ENCODE measurements at regions not wholly inside any gene's neighbourhood (a gene's known extent, or its start where the extent isn't known, plus 50 kb on each side); places are given as distances from the start of the nearest gene placed in this dataset.

DNA sequence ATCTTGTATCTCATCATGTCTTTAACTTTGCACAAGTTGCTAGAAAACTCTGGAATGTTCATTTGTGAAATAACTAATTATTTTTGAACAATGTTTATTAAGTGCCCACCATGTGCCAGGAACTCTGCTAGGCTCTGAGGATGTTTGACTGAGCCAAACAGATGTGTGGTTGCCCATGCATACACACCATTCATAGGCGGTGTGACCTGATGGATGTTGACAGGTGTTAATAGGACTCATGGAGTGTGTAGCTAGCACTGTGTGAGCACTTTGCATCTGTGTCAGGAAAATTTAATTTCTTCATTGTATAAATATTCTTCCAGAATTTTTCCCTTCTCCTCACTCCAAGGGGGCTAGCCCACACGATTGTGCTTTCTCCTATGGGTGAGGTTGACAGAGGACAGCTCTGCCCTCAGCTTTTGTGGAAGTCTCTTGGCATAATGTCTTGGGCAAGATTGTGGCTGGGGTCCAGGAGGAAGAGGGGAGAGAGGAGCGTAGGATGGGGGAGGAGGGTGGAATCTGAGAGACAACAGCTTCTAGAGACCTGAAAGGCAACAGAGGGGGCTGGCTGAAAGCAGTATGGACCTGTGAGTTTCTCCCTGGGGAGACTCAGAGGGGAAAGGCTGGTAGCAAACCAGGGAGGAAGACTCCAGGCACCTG, 214.6 kb upstream of the CXCR4 start:
- H3K9me3 ChIP-seq (ENCODE audit: control insufficient read depth, low read depth, low read length), result no peaks in the 10 kb centered on the region
- WGBS (ENCODE audit: extremely low coverage, insufficient read length, low lambda C conversion rate), result no CpG with 5 or more reads among the region's 3 CpGs
- H3K18ac ChIP-seq (ENCODE audit: insufficient read length, low read depth, low read length), result no peak overlapping the region
- H2AFZ ChIP-seq (ENCODE audit: low read length), result no peak overlapping the region
- H2AK5ac ChIP-seq (ENCODE audit: insufficient read length, low read length), result no peak overlapping the region
- H3K4me1 ChIP-seq (ENCODE audit: insufficient read depth, low read length), result peaks cover 2% of the 10 kb centered on the region; the same call in 1 of the 2 replicates
- H2BK120ac ChIP-seq (ENCODE audit: low read depth, low read length, poor library complexity, severe bottlenecking), result no peak overlapping the region
- H3K56ac ChIP-seq (ENCODE audit: insufficient read length, low read depth, low read length), result no peak overlapping the region
- H2BK12ac ChIP-seq (ENCODE audit: insufficient read length, low read depth, low read length), result no peak overlapping the region
- H3K23ac ChIP-seq (ENCODE audit: insufficient read length, low read depth, low read length), result no peak overlapping the region
- peaks cover 0 to 3% of the 10 kb centered on the region in 2 experiments; a peak in 1 of 5 replicates for H3K9me3 Mint-ChIP-seq
- H4K91ac ChIP-seq (ENCODE audit: insufficient read length, low read depth, low read length), result no peak overlapping the region
- H4K8ac ChIP-seq (replicated peaks; ENCODE audit: insufficient read length, low read depth, low read length), result no peak overlapping the region
- no peaks in the 10 kb centered on the region for H3K79me1 ChIP-seq (ENCODE audit: insufficient read depth, low read depth, low read length, poor library complexity, severe bottlenecking)
- H3T11ph ChIP-seq (ENCODE audit: low read length), result no peak overlapping the region
- H3K36me3 Mint-ChIP-seq (ENCODE audit: insufficient read depth in 1 of 3, low read depth in 3 of 3), result no peaks in the 10 kb centered on the region
- no peak overlapping the region for H3K14ac ChIP-seq (ENCODE audit: insufficient read depth, low read length)
- H3K79me2 ChIP-seq (ENCODE audit: insufficient read depth, low read length), result no peaks in the 10 kb centered on the region
- no peak overlapping the region for H2BK20ac ChIP-seq (ENCODE audit: low read depth, low read length, poor library complexity, severe bottlenecking)
- H3K27me3 ChIP-seq (ENCODE audit: insufficient read depth, low read length), result no peaks in the 10 kb centered on the region
- no peak overlapping the region for H3K4me2 ChIP-seq (ENCODE audit: insufficient read depth, insufficient read length, low read length)
- H2BK15ac ChIP-seq (ENCODE audit: low read depth, low read length), result no peak overlapping the region
- H3K27me3 Mint-ChIP-seq (ENCODE audit: low read depth), result 0 out of 2 replicates have a peak, but pooled peaks cover 3% of the 10 kb centered on the region
- H3K27ac Mint-ChIP-seq, result no peak overlapping the region
- no peak overlapping the region for H3K4ac ChIP-seq (ENCODE audit: low read depth, low read length)
- H2BK5ac ChIP-seq (ENCODE audit: insufficient read length, low read length), result no peak overlapping the region
- H3K9ac ChIP-seq (ENCODE audit: extremely low read depth, insufficient read length, low read length), result no peak overlapping the region
- DNase-seq, result no peak
- H4K20me1 ChIP-seq (ENCODE audit: control insufficient read depth, insufficient read depth, insufficient read length), result no peaks in the 10 kb centered on the region
- no peak overlapping the region for H3K27ac ChIP-seq (ENCODE audit: insufficient read length, low read depth, low read length)
- TF ChIP-seq, protein P1, sequence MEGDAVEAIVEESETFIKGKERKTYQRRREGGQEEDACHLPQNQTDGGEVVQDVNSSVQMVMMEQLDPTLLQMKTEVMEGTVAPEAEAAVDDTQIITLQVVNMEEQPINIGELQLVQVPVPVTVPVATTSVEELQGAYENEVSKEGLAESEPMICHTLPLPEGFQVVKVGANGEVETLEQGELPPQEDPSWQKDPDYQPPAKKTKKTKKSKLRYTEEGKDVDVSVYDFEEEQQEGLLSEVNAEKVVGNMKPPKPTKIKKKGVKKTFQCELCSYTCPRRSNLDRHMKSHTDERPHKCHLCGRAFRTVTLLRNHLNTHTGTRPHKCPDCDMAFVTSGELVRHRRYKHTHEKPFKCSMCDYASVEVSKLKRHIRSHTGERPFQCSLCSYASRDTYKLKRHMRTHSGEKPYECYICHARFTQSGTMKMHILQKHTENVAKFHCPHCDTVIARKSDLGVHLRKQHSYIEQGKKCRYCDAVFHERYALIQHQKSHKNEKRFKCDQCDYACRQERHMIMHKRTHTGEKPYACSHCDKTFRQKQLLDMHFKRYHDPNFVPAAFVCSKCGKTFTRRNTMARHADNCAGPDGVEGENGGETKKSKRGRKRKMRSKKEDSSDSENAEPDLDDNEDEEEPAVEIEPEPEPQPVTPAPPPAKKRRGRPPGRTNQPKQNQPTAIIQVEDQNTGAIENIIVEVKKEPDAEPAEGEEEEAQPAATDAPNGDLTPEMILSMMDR (conservative IDR thresholded peaks at IDR 0.05), result no peak
- no peak overlapping the region for H4K5ac ChIP-seq (ENCODE audit: insufficient read length, low read depth, low read length)
- peaks cover 14 to 15% of the 10 kb centered on the region in 2 experiments for H3K4me1 Mint-ChIP-seq
- H3K23me2 ChIP-seq (ENCODE audit: insufficient read length, low read depth, low read length, poor library complexity, severe bottlenecking), result no peaks in the 10 kb centered on the region
- no peak overlapping the region for H3K4me3 Mint-ChIP-seq
